DND-41 (cell line): ENCODE measurements at regions not wholly inside any gene's neighbourhood (a gene's known extent, or its start where the extent isn't known, plus 50 kb on each side); places are given as distances from the start of the nearest gene placed in this dataset.
A peak's percentile ranks its signal among the peaks of the same experiment; 100 is the strongest.

Experiments used
- CTCF ChIP-seq: IDR thresholded peaks from 2 replicates; pipeline ENCODE4 v1.5.1; 2012; ENCODE audit warnings: borderline replicate concordance, low read length, moderate library complexity, mild to moderate bottlenecking; ENCODE audit not compliant: poor library complexity, severe bottlenecking; ENCODE audit errors: extremely low read depth
- EZH2 ChIP-seq: IDR thresholded peaks from 3 replicates; pipeline ENCODE4 v1.6.1; 2012; ENCODE audit warnings: borderline replicate concordance, low read depth, mild to moderate bottlenecking, moderate library complexity, low read length, inconsistent platforms; ENCODE audit not compliant: severe bottlenecking

GRCh38 chr7:145016068-145016467 lies 180.2 kb upstream of the TPK1 start:
- TF ChIP-seq CTCF (peak; percentile 12), EZH2 (no peak)
